H1 (cell line): ENCODE measurements at regions not wholly inside any gene's neighbourhood (a gene's known extent, or its start where the extent isn't known, plus 50 kb on each side); places are given as distances from the start of the nearest gene placed in this dataset.

ENCODE experiments used
- CTCF ChIA-PET: fragments of 300-600 bp; sonication (Branson Sonifier 250); formaldehyde crosslinking; loops from one replicate; lab custom pipeline; 2021; ENCODE audit not compliant: partially characterized antibody; lab: Charles Lee
- POLR2A ChIA-PET: fragments of 300-600 bp; sonication (Branson Sonifier 250); formaldehyde crosslinking; loops from one replicate; lab custom pipeline; 2021; ENCODE audit warnings: inconsistent platforms; ENCODE audit not compliant: partially characterized antibody; lab: Charles Lee
- DNase-seq, 2 experiments: peaks; one replicate each; pipeline versions ENCODE4 v3.0.0 to v3.0.0-alpha.2; 2010 to 2022; ENCODE audit warnings: low spot score in 2 of 2, low read depth in 1 of 2, mixed read lengths in 1 of 2
- FAIRE-seq: peaks from 2 replicates; lab custom pipeline; 2011; peaks lifted over from hg19 to GRCh38; lab: Jason Lieb, UNC
- H2AFZ ChIP-seq: 2 replicates; pipeline ENCODE4 v1.8.1; 2012; ENCODE audit warnings: low read length, inconsistent platforms
- H2AK5ac ChIP-seq: 2 replicates; pipeline ENCODE4 v1.6.1; 2013; ENCODE audit warnings: low read depth, low read length
- H2BK120ac ChIP-seq: replicated peaks from 2 replicates; pipeline ENCODE3; 2013; ENCODE audit warnings: low read depth, low read length, inconsistent platforms
- H2BK12ac ChIP-seq: 2 replicates; pipeline ENCODE4 v1.6.1; 2013; ENCODE audit warnings: low read depth, low read length
- H2BK15ac ChIP-seq: 2 replicates; pipeline ENCODE4 v1.6.1; 2013; ENCODE audit warnings: low read length
- H2BK20ac ChIP-seq: 2 replicates; pipeline ENCODE4 v1.6.1; 2013; ENCODE audit warnings: low read length
- H2BK5ac ChIP-seq: 2 replicates; pipeline ENCODE4 v1.6.1; 2013; ENCODE audit warnings: low read depth, low read length
- H3K14ac ChIP-seq: 2 replicates; pipeline ENCODE4 v1.6.1; 2013; ENCODE audit warnings: inconsistent platforms; ENCODE audit not compliant: insufficient read length
- H3K18ac ChIP-seq: 2 replicates; pipeline ENCODE4 v1.6.1; 2013; ENCODE audit warnings: low read length; ENCODE audit errors: extremely low read depth
- H3K23ac ChIP-seq: 2 replicates; pipeline ENCODE4 v1.6.1; 2013; ENCODE audit warnings: inconsistent platforms; ENCODE audit not compliant: insufficient read length
- H3K23me2 ChIP-seq: 2 replicates; pipeline ENCODE4 v1.6.1; 2013; ENCODE audit warnings: low read depth, low read length
- H3K27ac ChIP-seq: 2 replicates; pipeline ENCODE4 v1.6.1; 2011; ENCODE audit warnings: low read depth, low read length, inconsistent platforms
- H3K27me3 ChIP-seq, 4 experiments: replicated peaks in 1 of 4; 1 replicate in 1 of 4; 2 replicates in 3 of 4; pipeline versions ENCODE4 v1.6.1 to v1.8.1; 2011 to 2013; ENCODE audit warnings: low read length in 3 of 4, mild to moderate bottlenecking in 3 of 4, inconsistent platforms in 2 of 4, mixed read lengths in 2 of 4, moderate library complexity in 1 of 4; ENCODE audit not compliant: control insufficient read depth in 3 of 4, insufficient read depth in 3 of 4; ENCODE audit errors: extremely low read depth in 1 of 4
- H3K36me3 ChIP-seq, 4 experiments: 2 replicates each; pipeline versions ENCODE4 v1.6.1 to v1.8.1; 2011 to 2013; ENCODE audit warnings: mild to moderate bottlenecking in 4 of 4, low read length in 3 of 4, moderate library complexity in 2 of 4, control low read depth in 1 of 4, inconsistent platforms in 1 of 4; ENCODE audit not compliant: insufficient read depth in 4 of 4, control insufficient read depth in 2 of 4
- H3K4ac ChIP-seq: replicated peaks from 2 replicates; pipeline ENCODE3; 2013; ENCODE audit warnings: low read length, low read depth, mixed read lengths, inconsistent platforms; ENCODE audit not compliant: insufficient read length
- H3K4me1 ChIP-seq, 4 experiments: replicated peaks in 1 of 4; 1 replicate in 1 of 4; 2 replicates in 3 of 4; pipeline versions ENCODE4 v1.6.1 to v1.8.1; 2011 to 2013; ENCODE audit warnings: low read length in 3 of 4, inconsistent platforms in 2 of 4, mixed read lengths in 1 of 4; ENCODE audit not compliant: insufficient read depth in 4 of 4, control insufficient read depth in 3 of 4
- H3K4me2 ChIP-seq, 2 experiments: 2 replicates each; pipeline versions ENCODE4 v1.6.1 to v1.8.1; 2011 to 2013; ENCODE audit warnings: low read depth in 2 of 2, low read length in 2 of 2, control low read depth in 1 of 2, inconsistent platforms in 1 of 2, mild to moderate bottlenecking in 1 of 2; ENCODE audit not compliant: insufficient read depth in 1 of 2
- H3K4me3 ChIP-seq, 4 experiments: fragments of 200-600, 300-600 bp in 1 of 4; sonication (generic), shearing (Covaris generic), sonication (Bioruptor Twin) in 1 of 4; 2 replicates each; pipeline versions ENCODE4 v1.5.1 to v1.8.1; 2011 to 2016; ENCODE audit warnings: low read length in 4 of 4, low read depth in 3 of 4, control low read depth in 2 of 4, inconsistent platforms in 2 of 4, mild to moderate bottlenecking in 2 of 4, mixed read lengths in 1 of 4, moderate library complexity in 1 of 4; ENCODE audit not compliant: insufficient read depth in 2 of 4; ENCODE audit errors: extremely low read depth in 1 of 4
- H3K56ac ChIP-seq: replicated peaks from 2 replicates; pipeline ENCODE3; 2013; ENCODE audit warnings: low read depth, mild to moderate bottlenecking, mixed read lengths, low read length, inconsistent platforms; ENCODE audit not compliant: insufficient read length
- H3K79me1 ChIP-seq: 2 replicates; pipeline ENCODE4 v1.6.1; 2013; ENCODE audit warnings: low read depth, low read length, control low read depth
- H3K79me2 ChIP-seq, 2 experiments: 2 replicates each; pipeline versions ENCODE4 v1.6.1 to v1.8.1; 2012 to 2013; ENCODE audit warnings: low read length in 2 of 2, mild to moderate bottlenecking in 2 of 2, inconsistent platforms in 1 of 2; ENCODE audit not compliant: insufficient read depth in 2 of 2, control insufficient read depth in 1 of 2
- H3K9ac ChIP-seq, 4 experiments: replicated peaks in 1 of 4; 1 replicate in 1 of 4; 2 replicates in 3 of 4; pipeline versions ENCODE4 v1.6.1 to v1.8.1; 2011 to 2013; ENCODE audit warnings: low read depth in 3 of 4, low read length in 3 of 4, control low read depth in 2 of 4, mild to moderate bottlenecking in 2 of 4, moderate library complexity in 2 of 4, inconsistent platforms in 1 of 4; ENCODE audit errors: extremely low read depth in 1 of 4
- H3K9me3 ChIP-seq, 2 experiments: 2 replicates each; pipeline versions ENCODE4 v1.6.1 to v1.8.1; 2012 to 2013; ENCODE audit warnings: mild to moderate bottlenecking in 2 of 2, moderate library complexity in 2 of 2, control low read depth in 1 of 2, inconsistent platforms in 1 of 2, low read depth in 1 of 2, low read length in 1 of 2, mixed read lengths in 1 of 2; ENCODE audit not compliant: insufficient read depth in 2 of 2
- H4K20me1 ChIP-seq, 2 experiments: replicated peaks in 1 of 2; 2 replicates each; pipeline versions ENCODE3 to v1.8.1; 2011 to 2013; ENCODE audit warnings: inconsistent platforms in 2 of 2, low read length in 2 of 2, mild to moderate bottlenecking in 1 of 2; ENCODE audit not compliant: insufficient read depth in 2 of 2, control insufficient read depth in 1 of 2
- H4K5ac ChIP-seq: 2 replicates; pipeline ENCODE4 v1.6.1; 2013; ENCODE audit warnings: low read length, low read depth, mixed read lengths, inconsistent platforms; ENCODE audit not compliant: insufficient read length
- H4K8ac ChIP-seq: 2 replicates; pipeline ENCODE4 v1.8.0; 2013; ENCODE audit warnings: mild to moderate bottlenecking, moderate library complexity, low read length, inconsistent platforms; ENCODE audit not compliant: insufficient read depth; ENCODE audit errors: extremely low read depth
- H4K91ac ChIP-seq: replicated peaks from 2 replicates; pipeline ENCODE3; 2013; ENCODE audit warnings: low read length, mixed read lengths, inconsistent platforms; ENCODE audit not compliant: insufficient read length
- GTF2F1 ChIP-seq: IDR thresholded peaks from 2 replicates; pipeline ENCODE4 v1.6.1; 2012; ENCODE audit warnings: low read depth, low read length, improper control_type of control experiment, borderline replicate concordance
- SRF ChIP-seq: IDR thresholded peaks from 2 replicates; pipeline ENCODE4 v1.6.1; 2011; ENCODE audit warnings: mild to moderate bottlenecking, low read depth, low read length, moderate library complexity
- SUZ12 ChIP-seq: fragments of 200-600 bp; sonication (generic); IDR thresholded peaks from 2 replicates; pipeline ENCODE4 v1.6.1; 2012; ENCODE audit warnings: mild to moderate bottlenecking, inconsistent platforms, low read length, moderate library complexity, mixed read lengths
- WGBS, 2 experiments: shearing (Covaris generic) in 1 of 2; methylation state at CpG; one replicate each; pipeline versions ENCODE4 v1.1.6 to v1.1.7; 2013 to 2015; ENCODE audit warnings: low lambda C conversion rate in 2 of 2, mixed read lengths in 2 of 2, inconsistent platforms in 1 of 2, low coverage in 1 of 2, missing lambda C conversion rate in 1 of 2; ENCODE audit not compliant: insufficient replicate concordance in 2 of 2, insufficient coverage in 1 of 2, insufficient read length in 1 of 2; ENCODE audit errors: extremely low coverage in 1 of 2, missing lambda C conversion rate in 1 of 2; 5-methylcytosine and 5-hydroxymethylcytosine counted together

- no peak overlapping the region for H3K4me3 ChIP-seq
- 100% methylated on average over 1 of the region's 1 CpG; no CpG with 5 or more reads in 1 of the 2 experiments for WGBS, 2 experiments
- no peak overlapping the region for H2BK15ac ChIP-seq
- POLR2A ChIA-PET, result no interaction called here
- no peak overlapping the region for H4K5ac ChIP-seq
- no peaks in the 10 kb centered on the region for H3K27me3 ChIP-seq
- no peak overlapping the region for H3K9ac ChIP-seq
- no peak overlapping the region for H2BK20ac ChIP-seq
- DNase-seq, result no peak
- H2AFZ ChIP-seq, result no peak overlapping the region
- no peak overlapping the region for H3K4ac ChIP-seq
- H3K56ac ChIP-seq, result no peak overlapping the region
- H3K4me1 ChIP-seq, result no peaks in the 10 kb centered on the region
- no peak for TF ChIP-seq SRF
- no peak for TF ChIP-seq SUZ12
- TF ChIP-seq GTF2F1, result no peak
- H3K79me2 ChIP-seq, result no peaks in the 10 kb centered on the region
- CTCF ChIA-PET, result no interaction called here
- no peaks in the 10 kb centered on the region for H3K79me1 ChIP-seq
- H2BK120ac ChIP-seq, result no peak overlapping the region
- no peaks in the 10 kb centered on the region for H3K23me2 ChIP-seq
- H3K9me3 ChIP-seq, result no peaks in the 10 kb centered on the region
- no peak overlapping the region for H3K18ac ChIP-seq
- no peak overlapping the region for H3K14ac ChIP-seq
- no peak overlapping the region for H2BK12ac ChIP-seq
- no peak overlapping the region for H4K8ac ChIP-seq
- no peaks in the 10 kb centered on the region for H4K20me1 ChIP-seq
- no peak overlapping the region for H2BK5ac ChIP-seq
- H3K23ac ChIP-seq, result no peak overlapping the region
- no peak overlapping the region for H2AK5ac ChIP-seq
- H3K36me3 ChIP-seq, result no peaks in the 10 kb centered on the region
- no peak overlapping the region for H3K4me2 ChIP-seq
- no peak for FAIRE-seq
- H3K27ac ChIP-seq, result no peak overlapping the region
- no peak overlapping the region for H4K91ac ChIP-seq
These were observed 308.9 kb upstream of the LRRC7 start for GRCh38 chr1:69258842-69259241.
